H9 (cell line): ENCODE measurements at regions not wholly inside any gene's neighbourhood (a gene's known extent, or its start where the extent isn't known, plus 50 kb on each side); places are given as distances from the start of the nearest gene placed in this dataset.

Experiments
- DNase-seq: peaks from one replicate; pipeline ENCODE4 v3.0.0-alpha.2; 2017
- H2AFZ ChIP-seq: one replicate; pipeline ENCODE4 v1.6.1; 2013; ENCODE audit warnings: mild to moderate bottlenecking, low read length, control low read depth, moderate library complexity
- H2AK5ac ChIP-seq: 2 replicates; pipeline ENCODE4 v1.6.1; 2013; ENCODE audit warnings: low read length, control low read depth, mixed read lengths; ENCODE audit not compliant: insufficient read length
- H2BK120ac ChIP-seq: one replicate; pipeline ENCODE4 v1.6.1; 2013; ENCODE audit warnings: low read depth, mild to moderate bottlenecking, low read length, control low read depth, inconsistent platforms; ENCODE audit not compliant: poor library complexity, severe bottlenecking
- H2BK12ac ChIP-seq: 2 replicates; pipeline ENCODE4 v1.6.1; 2013; ENCODE audit warnings: low read length, control low read depth, mixed read lengths, low read depth; ENCODE audit not compliant: insufficient read length
- H2BK15ac ChIP-seq: 2 replicates; pipeline ENCODE4 v1.6.1; 2013; ENCODE audit warnings: low read depth, low read length, control low read depth
- H2BK20ac ChIP-seq: one replicate; pipeline ENCODE4 v1.6.1; 2013; ENCODE audit warnings: low read depth, mild to moderate bottlenecking, low read length, control low read depth, inconsistent platforms; ENCODE audit not compliant: poor library complexity, severe bottlenecking
- H2BK5ac ChIP-seq: 2 replicates; pipeline ENCODE4 v1.6.1; 2013; ENCODE audit warnings: low read length, control low read depth, mixed read lengths; ENCODE audit not compliant: insufficient read length
- H3K14ac ChIP-seq: 2 replicates; pipeline ENCODE4 v1.6.1; 2013; ENCODE audit warnings: low read length, control low read depth; ENCODE audit not compliant: insufficient read depth
- H3K18ac ChIP-seq: 2 replicates; pipeline ENCODE4 v1.6.1; 2013; ENCODE audit warnings: low read depth, mild to moderate bottlenecking, mixed read lengths, low read length, control low read depth; ENCODE audit not compliant: insufficient read length
- H3K23ac ChIP-seq: 2 replicates; pipeline ENCODE4 v1.6.1; 2013; ENCODE audit warnings: low read length, control low read depth, mixed read lengths, low read depth; ENCODE audit not compliant: insufficient read length
- H3K23me2 ChIP-seq: 2 replicates; pipeline ENCODE4 v1.6.1; 2013; ENCODE audit warnings: low read depth, mild to moderate bottlenecking, mixed read lengths, low read length, control low read depth; ENCODE audit not compliant: insufficient read length, poor library complexity, severe bottlenecking
- H3K27ac ChIP-seq: 2 replicates; pipeline ENCODE4 v1.5.1; 2013; ENCODE audit warnings: low read length, control low read depth, mixed read lengths, low read depth; ENCODE audit not compliant: insufficient read length
- H3K27me3 ChIP-seq: 2 replicates; pipeline ENCODE4 v1.6.1; 2013; ENCODE audit warnings: low read length, control low read depth, inconsistent platforms; ENCODE audit not compliant: insufficient read depth
- H3K4ac ChIP-seq: 2 replicates; pipeline ENCODE4 v1.6.1; 2013; ENCODE audit warnings: low read depth, mild to moderate bottlenecking, control low read depth, inconsistent platforms, low read length, moderate library complexity
- H3K4me1 ChIP-seq: 2 replicates; pipeline ENCODE4 v1.6.1; 2013; ENCODE audit warnings: low read length, control low read depth, inconsistent platforms; ENCODE audit not compliant: insufficient read depth
- H3K4me2 ChIP-seq: 2 replicates; pipeline ENCODE4 v1.6.1; 2013; ENCODE audit warnings: low read length, control low read depth, mixed read lengths; ENCODE audit not compliant: insufficient read length, insufficient read depth
- H3K56ac ChIP-seq: 2 replicates; pipeline ENCODE4 v1.6.1; 2013; ENCODE audit warnings: low read depth, mild to moderate bottlenecking, mixed read lengths, low read length, control low read depth; ENCODE audit not compliant: insufficient read length
- H3K79me1 ChIP-seq: 2 replicates; pipeline ENCODE4 v1.6.1; 2013; ENCODE audit warnings: low read depth, mild to moderate bottlenecking, moderate library complexity, low read length, control low read depth, inconsistent platforms; ENCODE audit not compliant: insufficient read depth, poor library complexity, severe bottlenecking
- H3K79me2 ChIP-seq: 2 replicates; pipeline ENCODE4 v1.6.1; 2013; ENCODE audit warnings: low read length, control low read depth, inconsistent platforms; ENCODE audit not compliant: insufficient read depth
- H3K9ac ChIP-seq: 2 replicates; pipeline ENCODE4 v1.6.1; 2013; ENCODE audit warnings: low read length, control low read depth, mixed read lengths; ENCODE audit not compliant: insufficient read length; ENCODE audit errors: extremely low read depth
- H3K9me3 ChIP-seq: one replicate; pipeline ENCODE4 v1.6.1; 2013; ENCODE audit warnings: low read depth, low read length, inconsistent platforms; ENCODE audit not compliant: control insufficient read depth
- H3T11ph ChIP-seq: one replicate; pipeline ENCODE4 v1.6.1; 2013; ENCODE audit warnings: mild to moderate bottlenecking, low read length, control low read depth, inconsistent platforms
- H4K20me1 ChIP-seq: one replicate; pipeline ENCODE4 v1.6.1; 2013; ENCODE audit not compliant: control insufficient read depth, insufficient read length, insufficient read depth
- H4K5ac ChIP-seq: 2 replicates; pipeline ENCODE4 v1.6.1; 2013; ENCODE audit warnings: low read depth, mild to moderate bottlenecking, mixed read lengths, low read length, control low read depth; ENCODE audit not compliant: insufficient read length
- H4K8ac ChIP-seq: replicated peaks from 2 replicates; pipeline ENCODE4 v1.6.1; 2013; ENCODE audit warnings: low read length, control low read depth, mixed read lengths, low read depth; ENCODE audit not compliant: insufficient read length
- H4K91ac ChIP-seq: 2 replicates; pipeline ENCODE4 v1.6.1; 2013; ENCODE audit warnings: low read depth, mild to moderate bottlenecking, moderate library complexity, mixed read lengths, low read length, control low read depth; ENCODE audit not compliant: insufficient read length
- H3K27ac Mint-ChIP-seq, 3 experiments: 2 replicates in 2 of 3; 3 replicates in 1 of 3; pipeline ENCODE4 v1.8.0; 2020 to 2021; ENCODE audit warnings: mixed read lengths in 3 of 3, mild to moderate bottlenecking in 1 of 3, moderate library complexity in 1 of 3
- H3K27me3 Mint-ChIP-seq: 2 replicates; pipeline ENCODE4 v1.8.0; 2021; ENCODE audit warnings: low read depth, mild to moderate bottlenecking, moderate library complexity, mixed read lengths
- H3K36me3 Mint-ChIP-seq, 3 experiments: 2 replicates in 2 of 3; 3 replicates in 1 of 3; pipeline ENCODE4 v1.8.0; 2020 to 2021; ENCODE audit warnings: low read depth in 3 of 3, mixed read lengths in 3 of 3; ENCODE audit not compliant: insufficient read depth in 1 of 3
- H3K4me1 Mint-ChIP-seq, 2 experiments: 2 replicates each; pipeline ENCODE4 v1.8.0; 2020; ENCODE audit warnings: mixed read lengths in 2 of 2
- H3K4me3 Mint-ChIP-seq, 2 experiments: 2 replicates in 1 of 2; 3 replicates in 1 of 2; pipeline ENCODE4 v1.8.0; 2020 to 2021; ENCODE audit warnings: mild to moderate bottlenecking in 2 of 2, mixed read lengths in 2 of 2, moderate library complexity in 1 of 2
- H3K9me3 Mint-ChIP-seq, 2 experiments: 2 replicates in 1 of 2; 3 replicates in 1 of 2; pipeline ENCODE4 v1.8.0; 2020; ENCODE audit warnings: mild to moderate bottlenecking in 2 of 2, mixed read lengths in 2 of 2, moderate library complexity in 1 of 2
- CTCF ChIP-seq: fragments of 200-600 bp; sonication (generic); conservative IDR thresholded peaks from 3 replicates; pipeline ENCODE4 v1.8.0; 2021; ENCODE audit warnings: antibody characterized with exemption, mild to moderate bottlenecking
- WGBS: extraction: QIAGEN DNeasy Blood & Tissue Kit; methylation state at CpG from one replicate; pipeline ENCODE4 v1.1.7; 2013; ENCODE audit warnings: missing lambda C conversion rate, low lambda C conversion rate, mixed read lengths; ENCODE audit not compliant: insufficient read length; ENCODE audit errors: extremely low coverage; 5-methylcytosine and 5-hydroxymethylcytosine counted together

GRCh38 chr9:103669296-103669695 is 424.8 kb upstream of the SMC2 start:
- no peak overlapping the region for H2BK120ac ChIP-seq
- H3K79me1 ChIP-seq: no peaks in the 10 kb centered on the region
- no peak overlapping the region for H3K56ac ChIP-seq
- H3K27me3 ChIP-seq: no peaks in the 10 kb centered on the region
- H3K27ac Mint-ChIP-seq: no peak overlapping the region
- no peaks in the 10 kb centered on the region for H3K36me3 Mint-ChIP-seq
- H3K9ac ChIP-seq: no peak overlapping the region
- no peak overlapping the region for H2BK5ac ChIP-seq
- H3K4me2 ChIP-seq: no peak overlapping the region
- H3K9me3 ChIP-seq: no peaks in the 10 kb centered on the region
- no peaks in the 10 kb centered on the region for H3K4me1 ChIP-seq
- H4K8ac ChIP-seq: no peak overlapping the region
- H4K5ac ChIP-seq: no peak overlapping the region
- no peak for TF ChIP-seq CTCF
- H2AFZ ChIP-seq: no peak overlapping the region
- no peaks in the 10 kb centered on the region for H3K9me3 Mint-ChIP-seq
- H3T11ph ChIP-seq: no peak overlapping the region
- no peaks in the 10 kb centered on the region for H3K23me2 ChIP-seq
- no CpG with 5 or more reads among the region's 1 CpG for WGBS
- H3K27me3 Mint-ChIP-seq: no peaks in the 10 kb centered on the region
- H2BK12ac ChIP-seq: no peak overlapping the region
- H4K91ac ChIP-seq: no peak overlapping the region
- no peak overlapping the region for H3K27ac ChIP-seq
- H2BK20ac ChIP-seq: no peak overlapping the region
- no peak overlapping the region for H3K4me3 Mint-ChIP-seq
- no peak overlapping the region for H3K18ac ChIP-seq
- H3K79me2 ChIP-seq: no peaks in the 10 kb centered on the region
- H3K4me1 Mint-ChIP-seq: no peaks in the 10 kb centered on the region
- H3K23ac ChIP-seq: no peak overlapping the region
- H3K14ac ChIP-seq: no peak overlapping the region
- no peak overlapping the region for H3K4ac ChIP-seq
- H4K20me1 ChIP-seq: no peaks in the 10 kb centered on the region
- no peak for DNase-seq
- no peak overlapping the region for H2AK5ac ChIP-seq
- no peak overlapping the region for H2BK15ac ChIP-seq
